ENCODE measurements at regions not wholly inside any gene's neighbourhood (a gene's known extent, or its start where the extent isn't known, plus 50 kb on each side); places are given as distances from the start of the nearest gene placed in this dataset.

- DNase-seq = no peak
These were observed 72.5 kb downstream of the C16orf95 start for GRCh38 chr16:87244636-87245197.

GRCh38 chr16:87245511-87245910 is 71.7 kb downstream of the C16orf95 start:
- DNase-seq = peak; percentile 49

GRCh38 chr16:87246269-87247065 is 70.7 kb downstream of the C16orf95 start:
- DNase-seq = no peak

- DNase-seq = no peak
These were observed 68.5 kb downstream of the C16orf95 start for GRCh38 chr16:87248714-87249113.

GRCh38 chr16:87249425-87249824 is 67.8 kb downstream of the C16orf95 start:
- no peak for DNase-seq

- no peak for DNase-seq
These were observed 66.7 kb downstream of the C16orf95 start for GRCh38 chr16:87250431-87250960.

GRCh38 chr16:87252269-87252970 is 64.8 kb downstream of the C16orf95 start:
- DNase-seq = peak; percentile 18

All from fibroblast of upper back skin (primary cell).